ENCODE measurements at regions not wholly inside any gene's neighbourhood (a gene's known extent, or its start where the extent isn't known, plus 50 kb on each side); places are given as distances from the start of the nearest gene placed in this dataset.

DNA sequence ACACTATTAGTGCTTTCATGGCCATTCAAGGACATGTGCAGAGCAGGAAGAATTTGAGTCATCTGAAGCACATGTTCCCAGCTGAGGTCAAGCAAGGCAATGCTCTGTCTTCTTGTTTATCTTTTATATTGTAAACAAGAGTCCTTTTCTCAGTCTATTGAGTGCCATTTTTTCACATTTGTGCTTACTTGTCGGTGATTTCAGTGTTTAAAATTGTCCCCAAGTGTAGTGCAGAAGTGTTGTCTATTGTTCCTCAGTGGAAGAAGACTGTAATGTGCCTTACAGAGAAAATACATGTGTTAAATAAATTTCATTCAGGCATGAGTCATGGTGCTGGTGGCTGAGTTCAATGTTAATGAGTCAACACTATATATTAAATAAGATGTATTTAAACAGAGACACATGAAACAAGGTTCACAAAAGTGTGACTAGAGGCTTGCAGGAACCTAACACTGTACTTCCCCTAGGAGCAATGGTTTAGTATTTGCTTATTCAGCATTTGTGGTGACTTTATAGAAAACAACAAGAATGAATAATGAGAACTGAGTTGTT lies 391.1 kb downstream of the LRIG3 start:
- DNase-seq (ENCODE audit: low spot score) (no peak), ATAC-seq (ENCODE audit: insufficient number of reproducible peaks, low FRiP score, low read depth) (no peak)
- Histone ChIP-seq H3K27me3 (replicated peaks; ENCODE audit: insufficient read depth) (no peaks in the 10 kb centered on the region), H3K4me1 (ENCODE audit: control insufficient read depth in 1 of 2, low read depth in 2 of 2) (peaks cover 0 to 18% of the 10 kb centered on the region in 2 donors), H3K27ac (peak overlapping the region; percentile 15 to 32), H3K36me3 (no peaks in the 10 kb centered on the region), H3K4me3 (no peak overlapping the region), H3K9me3 (no peaks in the 10 kb centered on the region)
- TF ChIP-seq, protein P1, sequence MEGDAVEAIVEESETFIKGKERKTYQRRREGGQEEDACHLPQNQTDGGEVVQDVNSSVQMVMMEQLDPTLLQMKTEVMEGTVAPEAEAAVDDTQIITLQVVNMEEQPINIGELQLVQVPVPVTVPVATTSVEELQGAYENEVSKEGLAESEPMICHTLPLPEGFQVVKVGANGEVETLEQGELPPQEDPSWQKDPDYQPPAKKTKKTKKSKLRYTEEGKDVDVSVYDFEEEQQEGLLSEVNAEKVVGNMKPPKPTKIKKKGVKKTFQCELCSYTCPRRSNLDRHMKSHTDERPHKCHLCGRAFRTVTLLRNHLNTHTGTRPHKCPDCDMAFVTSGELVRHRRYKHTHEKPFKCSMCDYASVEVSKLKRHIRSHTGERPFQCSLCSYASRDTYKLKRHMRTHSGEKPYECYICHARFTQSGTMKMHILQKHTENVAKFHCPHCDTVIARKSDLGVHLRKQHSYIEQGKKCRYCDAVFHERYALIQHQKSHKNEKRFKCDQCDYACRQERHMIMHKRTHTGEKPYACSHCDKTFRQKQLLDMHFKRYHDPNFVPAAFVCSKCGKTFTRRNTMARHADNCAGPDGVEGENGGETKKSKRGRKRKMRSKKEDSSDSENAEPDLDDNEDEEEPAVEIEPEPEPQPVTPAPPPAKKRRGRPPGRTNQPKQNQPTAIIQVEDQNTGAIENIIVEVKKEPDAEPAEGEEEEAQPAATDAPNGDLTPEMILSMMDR (IDR thresholded peaks at IDR 0.05) = no peak

- no peak for DNase-seq (ENCODE audit: low spot score)
- H3K27me3 ChIP-seq (replicated peaks; ENCODE audit: insufficient read depth) = no peaks in the 10 kb centered on the region
- no peaks in the 10 kb centered on the region for H3K9me3 ChIP-seq
- peaks cover 0 to 18% of the 10 kb centered on the region in 2 donors for H3K4me1 ChIP-seq (ENCODE audit: control insufficient read depth in 1 of 2, low read depth in 2 of 2)
- ATAC-seq (ENCODE audit: insufficient number of reproducible peaks, low FRiP score, low read depth) = peak; percentile 70
- peak overlapping the region; percentile 0 to 32 for H3K27ac ChIP-seq
- no peaks in the 10 kb centered on the region for H3K36me3 ChIP-seq
- H3K4me3 ChIP-seq = no peak overlapping the region
- TF ChIP-seq, protein P1 (IDR thresholded peaks at IDR 0.05) = no peak
Measured at GRCh38 chr12:58529897-58530741, 390.2 kb downstream of the LRIG3 start.

DNA sequence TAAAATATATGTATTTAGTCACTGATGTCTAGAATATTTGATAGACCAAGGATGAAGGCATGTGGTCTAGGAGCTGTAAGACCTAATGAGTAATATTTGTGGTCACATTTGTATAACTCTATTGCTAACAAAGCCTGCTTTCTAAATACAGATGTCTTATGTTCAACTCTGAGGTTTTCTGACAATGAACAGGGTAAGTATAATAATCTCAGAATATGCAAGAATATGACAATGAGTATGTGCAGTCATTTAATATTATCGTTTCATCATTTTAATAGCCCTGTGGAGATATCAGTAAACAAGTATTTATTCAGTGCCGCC lies 389.6 kb downstream of the LRIG3 start:
- ATAC-seq (ENCODE audit: insufficient number of reproducible peaks, low FRiP score, low read depth) = no peak
- H3K4me3 ChIP-seq = no peak overlapping the region
- TF ChIP-seq, protein P1 (IDR thresholded peaks at IDR 0.05) = no peak
- no peaks in the 10 kb centered on the region for H3K9me3 ChIP-seq
- peaks cover 0 to 18% of the 10 kb centered on the region in 2 donors for H3K4me1 ChIP-seq (ENCODE audit: control insufficient read depth in 1 of 2, low read depth in 2 of 2)
- no peaks in the 10 kb centered on the region for H3K36me3 ChIP-seq
- H3K27me3 ChIP-seq (replicated peaks; ENCODE audit: insufficient read depth) = no peaks in the 10 kb centered on the region
- DNase-seq (ENCODE audit: low spot score) = no peak
- H3K27ac ChIP-seq = no peak overlapping the region

- TF ChIP-seq, protein P1 (IDR thresholded peaks at IDR 0.05) = no peak
- no peak for ATAC-seq (ENCODE audit: insufficient number of reproducible peaks, low FRiP score, low read depth)
- Histone ChIP-seq H3K4me3 (no peak overlapping the region), H3K27me3 (replicated peaks; ENCODE audit: insufficient read depth) (no peaks in the 10 kb centered on the region), H3K4me1 (ENCODE audit: control insufficient read depth in 1 of 2, low read depth in 2 of 2) (peaks cover 9 to 32% of the 10 kb centered on the region in 2 donors), H3K9me3 (no peaks in the 10 kb centered on the region), H3K27ac (no peak overlapping the region), H3K36me3 (no peaks in the 10 kb centered on the region)
- DNase-seq (ENCODE audit: low spot score) = no peak
Measured at GRCh38 chr12:58532855-58533608, 387.3 kb downstream of the LRIG3 start.

DNA sequence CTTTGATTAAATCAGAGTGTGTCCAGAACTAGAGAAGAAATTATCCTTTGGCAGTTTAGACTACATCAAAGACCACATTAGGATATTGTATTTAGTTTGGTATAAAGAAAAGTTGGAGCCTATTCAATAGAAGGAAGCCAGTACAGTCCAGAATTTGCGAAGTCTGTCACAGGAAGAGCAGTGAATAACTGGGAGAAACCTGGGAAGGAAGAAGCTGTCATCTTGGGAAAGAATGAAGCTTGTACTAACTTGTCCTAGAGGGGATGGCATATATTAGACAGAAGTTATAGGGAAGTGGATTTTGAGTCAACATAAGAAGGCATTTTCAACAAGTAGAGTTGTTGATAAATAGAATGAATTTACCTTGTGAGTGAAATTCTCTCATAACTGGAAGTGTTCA lies 386.7 kb downstream of the LRIG3 start:
- H3K4me3 ChIP-seq = no peak overlapping the region
- peaks cover 9 to 27% of the 10 kb centered on the region in 2 donors for H3K4me1 ChIP-seq (ENCODE audit: control insufficient read depth in 1 of 2, low read depth in 2 of 2)
- TF ChIP-seq, protein P1 (IDR thresholded peaks at IDR 0.05) = no peak
- no peaks in the 10 kb centered on the region for H3K27me3 ChIP-seq (replicated peaks; ENCODE audit: insufficient read depth)
- no peak overlapping the region for H3K27ac ChIP-seq
- no peak for ATAC-seq (ENCODE audit: insufficient number of reproducible peaks, low FRiP score, low read depth)
- H3K36me3 ChIP-seq = no peaks in the 10 kb centered on the region
- no peak for DNase-seq (ENCODE audit: low spot score)
- no peaks in the 10 kb centered on the region for H3K9me3 ChIP-seq

Data from thoracic aorta (tissue), 2 donors.